Muscle layer of duodenum (tissue), 2 donors: ENCODE measurements at regions not wholly inside any gene's neighbourhood (a gene's known extent, or its start where the extent isn't known, plus 50 kb on each side); places are given as distances from the start of the nearest gene placed in this dataset.
"Not testable (repeated sequence)": the region's sequence is repeated elsewhere in the genome, so short reads cannot be mapped to it uniquely, and the experiment has no call there.

Experiments
- H3K27ac ChIP-seq: one replicate; pipeline ENCODE4 v1.7.0; 2013; ENCODE audit warnings: mild to moderate bottlenecking, low read length
- H3K27me3 ChIP-seq: one replicate; pipeline ENCODE4 v1.7.0; 2013; ENCODE audit warnings: low read depth, mild to moderate bottlenecking, control low read depth, low read length
- H3K36me3 ChIP-seq, 2 donors: one replicate each; pipeline ENCODE4 v1.7.0; 2013; ENCODE audit warnings: low read length in 2 of 2, control low read depth in 1 of 2, mild to moderate bottlenecking in 1 of 2; ENCODE audit not compliant: insufficient read depth in 2 of 2, control insufficient read depth in 1 of 2
- H3K4me1 ChIP-seq, 2 donors: one replicate each; pipeline ENCODE4 v1.7.0; 2013; ENCODE audit warnings: low read length in 2 of 2, mild to moderate bottlenecking in 2 of 2, control low read depth in 1 of 2, moderate library complexity in 1 of 2; ENCODE audit not compliant: insufficient read depth in 2 of 2, control insufficient read depth in 1 of 2
- H3K4me3 ChIP-seq, 2 donors: one replicate each; pipeline ENCODE4 v1.7.0; 2013; ENCODE audit warnings: low read length in 2 of 2, low read depth in 1 of 2, mild to moderate bottlenecking in 1 of 2
- H3K9me3 ChIP-seq, 2 donors: one replicate each; pipeline ENCODE4 v1.7.0; 2013; ENCODE audit warnings: low read length in 2 of 2, control low read depth in 1 of 2, mild to moderate bottlenecking in 1 of 2; ENCODE audit not compliant: control insufficient read depth in 1 of 2
- donor health status: healthy.

DNA sequence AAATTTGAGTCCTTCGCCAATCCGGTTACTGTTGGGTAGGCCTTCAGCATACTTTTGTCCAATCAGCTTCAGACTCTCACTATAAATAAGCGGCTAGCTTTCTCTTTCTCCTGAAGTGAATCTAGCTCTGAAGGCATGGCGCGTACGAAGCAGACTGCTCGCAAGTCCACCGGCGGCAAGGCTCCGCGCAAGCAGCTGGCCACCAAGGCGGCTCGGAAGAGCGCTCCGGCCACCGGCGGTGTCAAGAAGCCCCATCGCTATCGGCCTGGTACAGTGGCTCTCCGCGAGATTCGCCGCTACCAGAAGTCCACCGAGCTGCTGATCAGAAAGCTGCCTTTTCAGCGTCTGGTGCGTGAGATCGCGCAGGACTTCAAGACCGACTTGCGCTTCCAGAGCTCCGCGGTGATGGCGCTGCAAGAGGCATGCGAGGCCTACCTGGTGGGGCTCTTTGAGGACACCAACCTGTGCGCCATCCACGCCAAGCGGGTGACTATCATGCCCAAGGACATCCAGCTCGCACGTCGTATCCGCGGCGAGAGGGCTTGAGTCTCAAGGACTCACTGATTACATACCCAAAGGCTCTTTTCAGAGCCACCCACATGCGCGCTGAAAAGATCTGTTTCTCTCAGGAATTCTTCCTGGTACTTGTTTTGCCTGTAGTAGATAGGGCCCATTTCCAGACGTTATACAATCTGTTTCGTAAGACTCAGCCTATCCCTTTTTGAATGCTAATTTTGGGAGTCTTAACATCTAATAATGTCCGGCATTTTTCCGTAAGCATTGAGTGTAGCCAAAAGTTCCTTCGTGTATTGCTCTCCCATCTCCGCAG is 102.0 kb downstream of the OR2B2 start:
- Histone ChIP-seq H3K36me3 (no peaks in the 10 kb centered on the region), H3K4me1 (peaks cover 9 to 18% of the 10 kb centered on the region in 2 donors), H3K27ac (peak overlapping the region; percentile 92), H3K4me3 (peak overlapping the region; percentile 63 to 72), H3K9me3 (no peaks in the 10 kb centered on the region), H3K27me3 (peaks cover 1% of the 10 kb centered on the region)

GRCh38 chr6:27809067-27809938 is 102.9 kb downstream of the OR2B2 start:
- Histone ChIP-seq H3K4me3 (peak overlapping the region; percentile 63 to 72), H3K27me3 (no peaks in the 10 kb centered on the region), H3K4me1 (peaks cover 9 to 15% of the 10 kb centered on the region in 2 donors), H3K9me3 (no peaks in the 10 kb centered on the region), H3K27ac (peak overlapping the region; percentile 95), H3K36me3 (no peaks in the 10 kb centered on the region)

DNA sequence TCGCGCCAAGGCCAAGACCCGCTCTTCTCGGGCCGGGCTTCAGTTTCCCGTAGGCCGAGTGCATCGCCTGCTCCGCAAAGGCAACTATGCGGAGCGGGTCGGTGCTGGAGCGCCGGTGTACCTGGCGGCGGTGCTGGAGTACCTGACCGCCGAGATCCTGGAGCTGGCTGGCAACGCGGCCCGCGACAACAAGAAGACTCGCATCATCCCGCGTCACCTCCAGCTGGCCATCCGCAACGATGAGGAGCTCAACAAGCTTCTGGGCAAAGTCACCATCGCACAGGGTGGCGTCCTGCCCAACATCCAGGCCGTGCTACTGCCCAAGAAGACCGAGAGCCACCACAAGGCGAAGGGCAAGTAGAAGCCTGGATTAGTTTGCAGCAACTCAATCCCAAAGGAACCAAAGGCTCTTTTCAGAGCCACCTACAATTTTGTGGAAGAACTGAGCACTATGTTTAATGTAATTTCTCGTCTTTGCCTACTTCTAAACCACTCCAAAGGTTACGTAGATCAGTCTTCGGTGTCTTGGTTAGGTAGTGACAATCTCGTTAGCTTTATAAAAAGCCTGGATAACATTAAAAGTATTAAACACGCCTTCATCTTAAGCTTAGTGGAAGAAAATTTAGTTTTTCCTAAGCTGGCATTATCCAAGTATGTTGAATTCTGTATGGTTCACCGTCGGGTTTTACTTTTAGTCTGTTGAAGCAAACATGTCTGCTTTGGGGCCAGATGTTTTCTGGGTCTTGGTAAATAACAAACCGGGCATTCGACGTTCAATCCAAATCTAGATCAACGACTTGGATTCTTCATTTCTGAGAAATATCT is 103.7 kb downstream of the OR2B2 start:
- not testable (repeated sequence) for H3K36me3 ChIP-seq, H3K9me3 ChIP-seq, H3K27me3 ChIP-seq
- Histone ChIP-seq H3K27ac (peak overlapping the region; percentile 95), H3K4me1 (peaks cover 9 to 15% of the 10 kb centered on the region in 2 donors), H3K4me3 (peak overlapping the region; percentile 70)

- H3K36me3 ChIP-seq, H3K9me3 ChIP-seq, H3K27me3 ChIP-seq: not testable (repeated sequence)
- H3K4me3 ChIP-seq, result peak overlapping the region; percentile 70
- H3K4me1 ChIP-seq, result peaks cover 9 to 15% of the 10 kb centered on the region in 2 donors
- peak overlapping the region; percentile 67 for H3K27ac ChIP-seq
Observed at GRCh38 chr6:27807441-27808241, 104.6 kb downstream of the OR2B2 start.

- Histone ChIP-seq H3K27me3 (peaks cover 1% of the 10 kb centered on the region), H3K9me3 (no peaks in the 10 kb centered on the region), H3K4me1 (peaks cover 9 to 15% of the 10 kb centered on the region in 2 donors), H3K36me3 (no peaks in the 10 kb centered on the region), H3K27ac (peak overlapping the region; percentile 67), H3K4me3 (peak overlapping the region; percentile 70)
Observed at GRCh38 chr6:27806981-27807440, 105.2 kb downstream of the OR2B2 start.

DNA sequence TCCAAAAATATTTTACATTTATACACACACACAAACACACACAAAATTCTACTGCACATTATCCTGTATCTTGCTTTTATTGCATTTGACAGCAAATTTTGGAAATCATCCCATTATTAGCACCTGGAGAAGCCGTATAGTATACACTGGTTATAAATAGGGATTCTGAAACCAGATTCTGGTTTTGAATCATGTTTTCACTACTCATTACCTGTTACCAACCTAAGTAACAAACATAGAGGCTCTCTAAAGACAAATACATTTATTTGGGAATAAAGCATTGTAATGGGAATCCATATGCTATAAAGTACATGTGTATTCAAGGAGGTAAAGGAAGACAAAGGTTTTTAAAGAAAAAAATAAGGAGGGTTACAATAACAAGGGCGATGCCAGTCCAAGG is 106.8 kb downstream of the OR2B2 start:
- no peaks in the 10 kb centered on the region for H3K9me3 ChIP-seq
- no peak overlapping the region for H3K4me3 ChIP-seq
- H3K4me1 ChIP-seq, result peaks cover 4 to 15% of the 10 kb centered on the region in 2 donors
- H3K27ac ChIP-seq, result no peak overlapping the region
- H3K36me3 ChIP-seq, result no peaks in the 10 kb centered on the region
- peaks cover 3% of the 10 kb centered on the region for H3K27me3 ChIP-seq

DNA sequence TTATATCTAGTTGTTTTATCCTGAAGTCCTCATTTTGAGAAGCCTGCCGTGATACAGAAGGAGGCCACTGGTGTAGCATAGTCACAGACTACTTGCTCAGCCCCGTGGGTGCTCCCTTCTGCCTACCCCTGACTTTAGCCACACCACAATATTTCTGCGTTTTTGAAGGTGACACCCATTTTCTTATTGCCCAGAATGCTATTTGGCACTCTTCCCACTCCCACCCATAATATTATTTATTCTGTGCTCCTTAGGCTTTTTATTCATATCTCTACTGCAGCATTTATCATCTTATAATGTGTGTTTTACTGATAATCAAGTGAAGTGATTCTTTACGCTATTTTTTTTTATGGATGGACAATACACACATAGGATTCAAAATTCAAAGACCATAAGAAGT is 107.3 kb downstream of the OR2B2 start:
- Histone ChIP-seq H3K4me3 (no peak overlapping the region), H3K27ac (no peak overlapping the region), H3K27me3 (peaks cover 3% of the 10 kb centered on the region), H3K4me1 (peaks cover 4 to 10% of the 10 kb centered on the region in 2 donors), H3K36me3 (no peaks in the 10 kb centered on the region), H3K9me3 (no peaks in the 10 kb centered on the region)

DNA sequence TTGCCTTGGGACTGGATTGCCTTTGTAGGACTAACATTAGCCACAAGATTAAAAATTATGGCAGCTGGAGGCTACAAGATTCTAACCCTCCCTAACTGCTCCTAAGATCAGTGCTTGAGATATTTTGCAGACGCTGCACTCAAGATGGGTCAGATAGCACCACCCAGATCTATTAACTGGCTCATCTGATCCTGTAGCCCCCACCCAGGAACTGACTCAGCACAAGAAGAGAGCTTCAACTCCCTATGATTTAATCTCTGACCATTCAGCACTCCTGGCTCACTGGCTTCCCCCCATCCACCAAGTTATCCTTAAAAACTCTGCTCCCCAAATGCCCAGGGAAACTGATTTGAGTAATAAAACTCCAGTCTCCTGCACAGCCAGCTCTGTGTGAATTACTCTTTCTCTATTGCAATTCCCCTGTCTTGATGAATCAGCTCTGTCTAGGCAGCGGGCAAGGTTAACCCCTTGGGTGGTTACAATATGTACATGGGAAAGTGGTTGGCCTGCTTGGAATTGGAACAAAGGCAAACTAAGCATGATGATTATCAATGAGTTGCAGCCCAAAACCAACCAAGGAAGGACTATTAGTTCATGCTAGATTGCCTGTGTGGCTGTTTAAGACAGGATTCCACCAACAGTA is 111.3 kb downstream of the OR2B2 start:
- Histone ChIP-seq H3K4me3 (no peak overlapping the region), H3K27me3 (peaks cover 3% of the 10 kb centered on the region), H3K4me1 (no peaks in the 10 kb centered on the region), H3K27ac (no peak overlapping the region), H3K36me3 (no peaks in the 10 kb centered on the region), H3K9me3 (no peaks in the 10 kb centered on the region)

DNA sequence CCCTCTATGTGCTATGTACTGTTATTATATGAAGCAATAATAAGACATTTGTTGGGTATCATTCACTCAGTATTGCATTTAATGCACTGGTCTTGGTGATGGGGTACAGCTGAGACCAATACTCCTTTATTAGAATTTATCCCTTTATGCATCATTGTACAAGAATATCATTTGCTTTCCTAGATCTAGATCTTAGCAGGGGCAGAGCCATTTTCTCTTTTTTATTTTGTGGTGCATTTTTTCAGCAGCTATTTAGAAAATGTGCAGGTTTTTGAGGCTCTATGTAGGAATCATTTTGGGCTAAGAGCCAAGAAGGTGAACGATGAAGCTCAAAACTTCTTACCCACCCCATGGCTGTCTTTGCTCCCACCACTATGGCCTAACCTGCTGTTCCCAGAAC is 114.2 kb downstream of the OR2B2 start:
- H3K9me3 ChIP-seq, result no peaks in the 10 kb centered on the region
- H3K4me3 ChIP-seq, result no peak overlapping the region
- H3K27me3 ChIP-seq, result peaks cover 3% of the 10 kb centered on the region
- H3K36me3 ChIP-seq, result no peaks in the 10 kb centered on the region
- H3K27ac ChIP-seq, result no peak overlapping the region
- H3K4me1 ChIP-seq, result peaks cover 2 to 3% of the 10 kb centered on the region in 2 donors
